HG03060 (cell line): ENCODE measurements at regions not wholly inside any gene's neighbourhood (a gene's known extent, or its start where the extent isn't known, plus 50 kb on each side); places are given as distances from the start of the nearest gene placed in this dataset.

ENCODE experiments used
- ATAC-seq: cut with Tn5 transposase; IDR thresholded peaks from one replicate; pipeline ENCODE4 v1.9.1; 2021; ENCODE audit warnings: low read depth, moderate number of reproducible peaks; ENCODE audit not compliant: unreplicated experiment

DNA sequence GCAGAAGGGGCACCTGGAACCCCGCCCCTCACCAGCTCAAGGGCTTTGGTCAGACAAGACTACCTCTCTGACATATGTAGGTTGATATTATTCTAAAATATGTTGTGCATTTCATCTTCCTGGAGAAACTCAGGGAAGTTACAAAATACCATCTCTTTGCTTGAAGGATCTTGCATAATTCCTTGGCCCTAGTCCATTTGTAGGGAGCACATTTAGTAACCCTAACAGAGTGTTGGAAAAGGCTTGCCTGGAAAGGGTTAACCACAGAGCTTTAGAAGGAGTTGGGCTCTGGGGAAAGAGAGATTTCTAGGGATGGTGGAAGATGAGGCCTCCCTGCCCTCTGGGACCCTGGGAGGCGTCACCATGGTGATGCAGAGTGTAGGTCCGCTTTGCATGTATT is 143.0 kb upstream of the SLC1A4 start:
- no peak for ATAC-seq

DNA sequence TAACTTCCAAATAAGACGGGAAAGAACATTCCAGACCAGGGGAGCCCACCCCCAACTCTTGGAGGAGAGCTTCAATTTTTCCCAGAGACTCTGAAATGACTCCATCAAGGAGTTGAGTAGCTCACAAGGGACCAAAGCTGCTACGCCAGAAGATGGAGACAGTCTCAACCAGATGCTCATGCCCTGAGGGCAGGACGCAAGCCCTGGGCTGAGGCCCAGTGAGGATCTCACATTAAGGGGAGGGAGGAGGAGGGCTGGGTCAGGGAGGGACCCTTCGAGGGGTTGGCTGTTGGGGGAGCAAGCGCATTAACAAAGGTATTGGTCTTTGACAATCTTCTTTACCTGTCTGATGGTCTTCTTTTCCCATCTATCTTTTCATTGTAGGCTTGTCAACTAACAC is 141.3 kb upstream of the SLC1A4 start:
- no peak for ATAC-seq

DNA sequence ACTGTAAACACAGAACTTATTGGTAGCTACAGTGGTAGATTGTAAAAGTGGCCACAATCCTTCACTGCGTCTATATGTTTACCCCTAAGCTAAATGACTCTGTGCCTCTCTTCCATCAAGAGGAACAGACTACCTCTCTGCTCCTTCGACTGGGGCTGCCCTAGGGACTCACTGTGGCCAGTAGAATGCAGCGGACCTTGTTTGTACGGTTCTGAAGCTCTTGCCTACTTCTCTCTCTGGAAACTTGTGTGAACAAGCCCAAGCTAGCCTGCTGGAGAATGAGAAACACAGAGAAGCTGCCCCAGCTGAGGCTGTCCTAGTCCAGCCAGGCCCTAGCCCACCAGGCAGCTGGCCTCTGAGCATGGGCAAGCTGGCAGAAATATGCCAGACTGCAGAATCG is 140.8 kb upstream of the SLC1A4 start:
- no peak for ATAC-seq

DNA sequence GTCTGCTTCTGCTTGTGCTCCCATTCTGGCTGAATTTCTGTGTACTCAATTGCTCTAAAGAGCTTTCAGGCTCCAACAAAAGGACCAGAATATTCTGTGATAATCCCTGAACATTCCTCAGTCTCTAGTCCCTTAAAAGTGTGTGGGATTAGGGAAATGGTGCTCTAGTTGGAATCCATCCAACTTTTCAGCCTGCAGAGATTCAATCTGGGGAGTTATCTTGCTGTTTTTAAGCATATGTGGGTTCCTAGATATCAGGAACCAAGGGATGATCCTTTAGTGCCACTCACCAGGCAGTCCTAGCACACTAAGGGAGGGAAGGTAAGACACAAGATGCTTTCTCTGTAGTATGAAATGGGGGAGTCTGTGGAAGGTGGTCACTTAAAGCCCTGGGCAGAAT is 140.3 kb upstream of the SLC1A4 start:
- no peak for ATAC-seq

DNA sequence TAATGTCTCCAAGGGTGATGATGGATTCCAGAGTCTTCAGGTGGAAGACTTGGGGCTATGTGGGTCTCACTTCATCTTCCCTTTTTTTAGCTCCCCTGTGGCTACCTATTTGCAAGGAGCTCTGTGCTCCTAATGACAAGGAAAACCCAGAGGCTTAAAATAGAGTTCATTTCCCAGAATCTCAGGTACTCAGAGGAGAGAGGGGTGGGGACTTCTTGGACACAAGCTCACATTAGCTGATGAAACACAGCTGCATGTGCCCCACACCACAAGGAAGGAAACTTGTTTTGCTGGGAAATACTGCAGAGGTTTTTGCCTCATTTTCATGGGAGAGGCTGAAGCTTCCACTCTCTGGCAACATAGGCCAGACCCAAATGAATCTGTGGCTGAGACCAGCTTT is 138.6 kb upstream of the SLC1A4 start:
- ATAC-seq, result no peak

DNA sequence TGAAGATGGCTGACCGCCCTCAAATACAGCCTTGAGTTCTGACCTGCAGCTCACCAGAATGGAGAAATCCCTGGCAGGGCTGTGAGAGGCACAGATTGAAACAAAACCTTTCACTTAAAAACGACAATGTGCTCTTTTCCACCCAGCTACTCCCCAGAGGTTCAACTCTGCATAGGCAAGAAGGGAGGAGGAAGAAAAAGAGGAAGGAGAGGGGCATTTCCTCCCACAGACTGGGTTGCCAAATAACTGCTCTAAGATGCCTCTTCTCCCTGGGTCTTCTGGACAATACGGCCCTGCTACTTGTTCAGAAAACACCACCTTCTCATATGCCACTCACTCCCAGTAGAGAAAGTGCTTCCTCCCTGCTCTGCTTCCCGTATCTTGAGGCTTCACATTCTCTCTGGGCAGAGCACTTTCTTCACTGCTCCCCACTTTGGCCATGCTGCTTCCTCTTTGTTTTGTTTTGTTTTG is 136.4 kb upstream of the SLC1A4 start:
- no peak for ATAC-seq

DNA sequence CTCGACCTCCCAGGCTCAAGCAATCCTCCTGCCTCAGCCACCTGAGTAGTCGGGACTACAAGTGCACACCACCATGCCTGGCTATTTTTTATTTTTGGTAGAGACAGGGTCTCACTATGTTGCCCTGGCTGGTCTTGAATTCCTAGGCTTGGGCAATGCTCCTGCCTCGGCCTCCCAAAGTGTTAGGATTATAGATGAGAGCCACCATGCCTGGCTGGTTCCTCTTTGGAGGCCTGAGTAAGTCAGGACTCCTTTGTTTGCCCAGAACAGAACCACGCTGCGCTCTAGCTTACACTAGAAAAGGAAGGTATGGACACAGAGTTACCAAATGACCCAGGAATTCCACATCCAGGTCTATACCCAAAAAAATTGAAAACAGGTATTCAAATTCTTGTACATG is 135.9 kb upstream of the SLC1A4 start:
- ATAC-seq, result no peak

DNA sequence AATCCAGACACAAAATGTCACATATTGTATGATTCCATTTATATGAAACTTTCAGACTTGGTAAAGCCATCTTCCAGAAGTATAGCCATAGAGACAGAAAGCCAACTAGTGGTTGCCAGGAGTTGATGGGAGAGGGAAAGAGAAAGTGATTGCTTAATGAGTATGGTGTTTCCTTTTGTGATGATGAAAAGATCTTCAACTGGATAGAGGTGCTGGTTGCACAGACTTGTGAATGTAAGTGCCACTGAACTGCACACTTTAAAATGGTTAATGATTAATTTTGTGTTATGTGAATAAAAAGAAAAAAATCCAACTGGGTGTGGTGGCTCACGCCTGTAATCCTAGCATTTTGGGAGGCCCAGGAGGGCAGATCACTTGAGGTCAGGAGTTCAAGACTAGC is 135.3 kb upstream of the SLC1A4 start:
- no peak for ATAC-seq

DNA sequence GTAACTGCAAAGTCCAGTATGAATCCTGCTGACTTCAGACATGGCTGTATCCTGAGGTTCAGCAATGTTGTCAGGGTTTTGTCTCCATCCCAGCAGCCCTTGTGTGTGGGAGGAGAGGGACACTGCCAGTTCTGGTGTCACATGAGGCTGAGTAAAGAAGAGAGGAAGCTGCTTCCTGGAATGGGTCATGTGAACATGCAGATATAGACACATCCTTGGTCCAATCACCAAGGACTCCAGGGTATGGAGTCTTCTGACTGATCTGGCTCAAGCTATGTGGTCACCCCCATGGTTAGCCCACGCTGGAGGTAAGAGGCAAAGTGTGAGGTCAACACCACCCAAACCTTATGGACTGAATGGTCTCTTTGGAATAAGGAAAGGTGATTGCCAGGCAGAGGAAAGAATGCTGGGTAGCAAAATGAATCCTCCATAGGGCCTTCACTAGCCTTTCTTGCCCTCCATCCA is 134.4 kb upstream of the SLC1A4 start:
- ATAC-seq, result no peak

DNA sequence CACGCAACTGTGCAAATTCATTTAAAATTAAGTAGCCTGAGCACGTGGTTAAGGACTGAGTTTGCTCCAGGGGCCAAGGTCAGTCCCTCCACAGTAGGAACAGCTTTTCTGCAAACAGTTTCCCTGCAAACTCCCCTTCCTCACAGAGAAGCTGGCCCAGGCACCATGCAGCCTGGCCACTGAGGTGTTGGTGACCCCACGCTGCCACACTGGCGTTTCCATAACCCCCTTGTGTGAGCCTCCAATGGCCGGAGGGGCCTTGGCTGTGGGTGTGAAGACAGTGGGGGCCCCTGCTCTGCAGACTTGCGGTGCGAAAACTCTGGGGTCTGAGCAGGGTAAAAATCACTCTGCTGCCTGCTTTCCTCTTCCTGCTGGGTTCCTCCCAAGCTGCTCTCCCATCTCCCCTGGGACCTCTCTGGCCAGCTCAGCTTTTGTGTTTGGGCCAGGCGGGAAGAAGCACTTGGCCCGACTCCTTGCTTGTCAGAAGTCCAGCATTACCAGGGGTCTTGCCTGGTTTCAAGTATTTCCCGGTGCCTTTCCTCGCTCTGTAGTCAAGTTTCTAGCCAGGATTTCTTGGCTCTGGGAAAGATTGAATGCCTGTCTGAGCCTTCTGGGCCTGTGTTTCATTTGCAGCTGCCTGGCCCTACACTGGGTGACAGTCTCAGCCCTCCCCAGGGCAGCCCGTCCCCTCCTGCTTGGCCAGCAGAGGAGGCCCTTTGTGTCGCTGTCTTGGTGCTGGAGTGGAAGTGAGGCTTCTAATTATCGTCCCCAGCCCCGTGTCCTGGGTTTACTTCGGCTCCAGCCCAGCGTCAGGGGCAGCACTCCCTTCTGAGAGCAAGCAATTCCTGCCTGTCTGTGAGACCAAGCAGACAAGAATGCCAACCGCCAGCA is 131.4 kb upstream of the SLC1A4 start:
- ATAC-seq, result no peak

DNA sequence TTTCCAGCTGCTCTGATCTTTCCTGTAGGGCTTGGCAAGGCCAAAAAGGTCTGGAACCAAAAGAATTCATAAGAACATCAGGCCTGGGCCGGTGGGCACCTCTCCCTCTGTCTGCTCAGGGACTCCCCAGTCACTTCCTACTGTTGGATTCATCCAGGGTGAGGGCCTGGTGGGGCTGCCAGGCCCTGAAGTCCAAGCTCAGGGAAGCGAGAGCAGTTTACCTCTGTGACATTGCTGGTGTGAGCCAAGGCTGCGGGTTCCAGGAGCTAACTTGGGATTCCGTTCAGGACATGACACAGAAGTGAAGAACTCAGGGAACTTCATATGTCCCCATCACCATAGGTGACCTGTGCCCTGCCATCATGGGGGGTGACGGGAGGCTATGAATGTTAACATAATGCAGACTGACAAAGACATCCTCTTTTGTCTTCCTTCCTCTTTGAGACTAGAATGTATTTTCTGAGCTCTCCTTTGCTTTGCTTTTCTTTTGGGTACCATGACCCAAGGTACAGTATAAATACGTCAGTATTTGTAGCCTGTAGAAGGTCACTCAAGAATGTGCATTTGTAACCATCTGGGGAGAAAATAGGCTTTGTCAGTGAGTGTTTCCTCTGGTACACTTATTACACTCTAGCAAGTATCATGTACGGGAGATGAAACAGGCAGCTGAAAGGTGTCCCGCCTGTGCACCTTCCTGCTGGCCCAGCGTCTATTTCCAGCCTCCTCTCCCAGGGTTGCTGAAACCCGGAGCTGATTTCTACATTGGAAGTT is 130.5 kb upstream of the SLC1A4 start:
- ATAC-seq, result no peak

DNA sequence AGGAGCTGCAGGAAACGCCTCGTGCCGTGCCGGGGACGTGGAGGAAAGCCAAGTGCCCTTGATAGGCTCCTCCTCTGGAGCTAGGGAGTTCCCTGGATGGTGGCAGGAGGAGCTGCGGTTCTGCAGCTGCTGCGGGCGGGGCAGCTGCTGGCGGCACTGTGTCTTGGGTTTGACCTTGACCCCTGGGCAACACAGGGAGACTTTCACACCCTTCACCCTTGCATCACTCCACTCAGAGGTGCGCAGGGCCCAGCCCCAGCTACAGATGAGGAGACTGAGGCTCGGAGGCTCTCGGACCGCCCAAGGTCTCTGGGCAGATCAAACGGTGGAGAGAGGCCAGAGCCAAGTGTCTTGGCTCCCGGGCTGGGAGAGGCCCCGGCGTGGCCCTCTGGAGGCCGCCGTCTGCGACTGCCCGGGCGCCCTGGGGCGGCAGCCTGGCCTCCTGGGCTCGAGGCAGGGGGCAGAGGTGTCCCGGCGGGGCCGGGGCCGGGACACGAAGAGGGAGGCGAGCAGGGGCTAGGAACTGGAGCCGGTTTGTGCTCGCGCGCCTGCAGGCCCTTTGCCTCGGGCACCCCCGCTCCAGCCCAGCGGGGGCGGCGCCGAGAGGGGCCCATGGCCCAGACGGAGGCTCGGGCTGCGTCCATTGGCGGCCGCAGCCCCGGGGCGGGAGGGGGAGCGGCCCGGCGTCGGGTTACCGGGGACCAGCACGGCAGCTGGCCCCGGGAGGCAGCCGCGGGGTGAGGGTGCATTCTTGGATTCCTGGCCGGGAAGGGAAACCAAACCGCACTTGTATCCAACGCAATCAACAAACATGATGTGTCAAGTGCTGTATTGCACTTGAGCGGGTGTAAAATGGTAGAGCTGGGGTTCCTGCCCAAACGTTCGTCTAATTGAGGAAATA is 129.6 kb upstream of the SLC1A4 start:
- ATAC-seq, result no peak

DNA sequence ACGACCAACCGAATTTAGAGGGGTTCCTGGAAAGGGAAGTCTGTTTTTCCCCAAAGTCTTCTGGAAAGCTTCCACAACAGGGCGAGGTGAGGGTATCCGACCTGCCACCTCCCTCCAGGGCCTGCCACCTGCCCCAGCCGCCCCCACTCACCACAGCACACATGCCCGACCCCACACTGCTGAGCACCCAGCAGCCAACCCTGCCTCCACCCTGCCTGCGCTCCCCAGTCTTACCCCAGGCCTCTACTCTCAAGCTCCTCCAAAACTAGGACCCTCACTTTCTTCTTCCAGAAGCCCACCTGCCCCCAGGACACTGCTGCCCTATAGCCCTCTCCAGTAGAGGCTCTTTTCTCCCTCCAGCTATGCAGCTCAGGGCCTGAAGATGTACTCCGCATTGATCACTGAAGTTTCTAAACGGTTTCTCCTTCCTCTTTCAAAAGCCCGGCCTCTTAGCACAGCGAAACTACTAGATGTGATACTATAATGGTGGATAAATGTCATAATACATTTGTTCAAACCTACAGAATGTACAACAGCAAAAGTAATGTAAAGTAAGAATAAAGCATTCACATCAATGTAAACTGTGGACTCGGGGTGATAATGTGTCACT is 128.8 kb upstream of the SLC1A4 start:
- peak; percentile 47 for ATAC-seq

DNA sequence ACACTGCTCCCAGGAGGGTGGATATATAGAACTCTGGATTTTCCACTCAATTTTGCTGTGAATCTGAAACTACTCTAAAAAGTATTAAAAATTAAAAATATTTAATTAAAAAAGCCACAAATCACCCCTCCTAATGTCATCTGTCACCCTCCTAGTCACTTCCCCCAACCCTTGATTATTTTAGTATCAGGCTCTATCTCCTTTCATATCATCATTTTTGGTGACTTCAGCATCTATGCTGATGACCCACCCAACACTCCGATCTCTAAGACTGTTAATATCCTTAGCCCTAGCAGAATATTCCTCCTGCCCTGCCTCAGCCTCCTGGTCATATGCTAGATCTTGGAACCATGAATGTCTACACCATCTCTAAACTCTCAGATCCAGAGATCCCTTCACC is 128.3 kb upstream of the SLC1A4 start:
- no peak for ATAC-seq

DNA sequence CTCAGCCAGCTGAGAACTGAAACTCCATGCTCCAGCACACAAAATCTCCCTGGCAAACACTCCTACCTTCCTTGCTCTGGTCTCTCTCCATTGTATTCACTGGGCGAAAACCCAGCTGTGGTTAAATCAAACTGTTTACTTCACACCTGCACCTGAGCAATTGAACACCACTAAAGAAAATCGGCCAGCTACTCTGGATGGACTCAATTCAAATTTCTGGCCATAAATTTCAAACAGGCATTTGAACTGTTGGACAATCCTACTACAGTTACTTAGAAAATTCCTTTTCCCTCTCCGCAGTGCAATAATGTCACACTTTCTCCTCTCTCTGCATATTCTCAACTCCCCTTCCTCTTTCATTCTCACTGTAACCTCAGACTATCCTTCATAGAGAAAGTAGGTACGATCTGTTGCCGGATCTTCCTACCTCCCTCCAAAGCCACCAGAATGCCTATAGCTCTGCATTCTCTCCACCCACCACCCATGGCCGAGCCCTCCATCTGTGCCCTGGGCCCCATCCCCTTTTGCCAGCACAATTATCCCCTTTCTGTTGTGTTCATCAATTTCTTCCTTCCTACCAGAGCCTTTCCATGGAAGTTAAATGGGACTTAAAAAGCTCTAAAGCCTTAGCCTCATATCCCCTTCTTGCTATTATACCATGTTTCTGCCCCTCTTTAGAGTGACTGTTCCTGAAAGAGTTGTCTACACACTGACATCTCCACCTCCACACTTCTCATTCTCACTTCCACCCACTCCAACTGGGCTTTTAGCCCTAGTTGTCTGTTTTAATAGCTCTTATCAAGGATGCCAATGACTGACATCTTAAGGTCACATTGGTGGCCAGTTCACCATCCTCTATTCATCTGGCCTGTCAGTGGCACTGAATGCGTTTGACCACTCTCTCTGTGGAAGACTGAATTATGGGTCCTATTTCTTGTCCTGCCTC is 127.5 kb upstream of the SLC1A4 start:
- ATAC-seq, result no peak

DNA sequence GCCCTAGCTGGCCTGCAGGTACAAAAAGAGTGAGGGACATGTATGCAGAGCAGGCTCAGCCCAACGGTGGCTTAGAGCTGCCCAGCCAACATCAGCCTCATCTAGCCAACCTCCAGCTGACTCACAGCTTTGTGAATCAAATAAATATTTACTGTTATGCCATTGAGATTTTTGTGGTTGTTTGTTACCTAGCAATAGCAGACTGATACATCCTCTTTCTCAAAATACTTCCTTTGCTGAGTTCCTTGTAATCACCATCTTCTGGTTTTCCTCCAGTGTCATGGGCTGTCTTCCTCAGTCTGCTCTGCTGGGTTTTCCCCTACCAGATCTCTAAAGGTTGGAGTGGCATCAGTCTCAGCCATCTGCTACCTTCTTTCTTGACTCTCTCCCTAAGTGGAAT is 126.6 kb upstream of the SLC1A4 start:
- ATAC-seq, result no peak

DNA sequence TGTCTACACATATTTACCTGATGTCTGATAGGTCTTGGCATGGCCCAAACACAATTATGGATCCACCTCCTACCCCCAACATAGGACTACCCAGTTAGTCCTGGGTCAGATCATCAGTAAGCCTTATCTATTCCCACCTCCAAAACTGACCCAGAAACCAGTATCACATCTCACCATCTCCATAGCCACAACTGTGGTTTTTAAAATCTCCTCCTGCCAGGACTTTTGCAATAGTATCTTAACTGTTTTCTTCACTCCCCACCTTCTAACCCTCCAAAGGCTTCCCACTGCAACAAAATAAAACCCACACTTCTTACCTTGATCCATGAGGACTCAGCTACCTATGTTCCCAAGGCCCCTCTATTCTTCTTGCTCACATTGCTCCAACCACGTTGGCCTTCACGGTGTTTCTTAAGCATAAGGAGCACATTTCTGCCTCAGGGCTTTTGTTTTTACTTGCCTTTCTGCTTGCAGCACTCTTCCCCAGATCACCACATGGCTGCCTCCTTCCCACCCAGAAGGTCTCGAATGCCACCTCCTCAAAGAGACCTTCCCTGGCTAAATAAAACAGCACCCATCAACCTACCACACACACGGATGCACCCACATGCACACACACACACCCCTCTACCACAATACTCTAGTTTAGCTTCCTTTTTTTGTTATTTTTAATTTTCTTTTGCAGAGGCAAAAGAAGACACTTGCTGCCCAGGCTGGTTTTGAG is 125.9 kb upstream of the SLC1A4 start:
- ATAC-seq, result no peak

DNA sequence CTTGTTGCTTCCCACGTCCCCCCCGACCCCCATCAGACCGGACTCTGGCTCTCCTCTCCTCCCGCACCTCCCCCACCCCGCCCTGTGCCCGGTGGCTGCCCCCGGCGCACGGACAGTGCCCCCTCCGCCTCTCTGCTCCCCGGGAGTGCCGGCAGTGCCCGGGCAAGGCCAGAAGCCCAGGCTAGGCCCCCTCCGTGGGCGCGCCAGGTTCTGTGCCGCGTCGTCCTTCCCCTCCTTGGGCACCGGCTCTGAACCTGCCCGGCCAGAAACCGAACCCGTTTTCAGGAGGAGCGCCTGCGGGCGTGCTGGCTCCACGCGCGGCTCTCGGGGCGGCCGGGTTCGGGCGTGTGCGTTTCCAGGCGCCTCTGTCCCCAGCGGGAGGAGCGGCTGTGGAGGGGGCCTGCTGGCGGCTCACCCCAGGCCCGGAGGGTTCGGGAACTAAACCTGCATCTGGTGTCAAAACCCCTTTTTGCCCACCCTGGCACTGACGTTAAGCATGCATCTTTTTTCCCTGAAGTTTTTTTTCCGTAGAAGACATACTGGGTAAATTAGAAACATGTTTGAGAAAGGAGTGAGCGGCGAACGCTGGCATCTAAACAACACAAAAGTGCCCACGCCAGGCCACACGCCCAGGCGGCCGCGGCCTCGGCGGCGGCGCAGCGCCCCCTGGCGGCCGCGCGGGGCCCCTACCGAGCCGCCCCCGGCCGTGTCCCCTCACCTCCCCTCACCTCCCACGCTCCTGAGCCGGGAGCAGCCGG is 123.9 kb upstream of the SLC1A4 start:
- no peak for ATAC-seq
